ENCODE measurements at regions not wholly inside any gene's neighbourhood (a gene's known extent, or its start where the extent isn't known, plus 50 kb on each side); places are given as distances from the start of the nearest gene placed in this dataset.
"Not testable (repeated sequence)": the region's sequence is repeated elsewhere in the genome, so short reads cannot be mapped to it uniquely, and the experiment has no call there.

DNA sequence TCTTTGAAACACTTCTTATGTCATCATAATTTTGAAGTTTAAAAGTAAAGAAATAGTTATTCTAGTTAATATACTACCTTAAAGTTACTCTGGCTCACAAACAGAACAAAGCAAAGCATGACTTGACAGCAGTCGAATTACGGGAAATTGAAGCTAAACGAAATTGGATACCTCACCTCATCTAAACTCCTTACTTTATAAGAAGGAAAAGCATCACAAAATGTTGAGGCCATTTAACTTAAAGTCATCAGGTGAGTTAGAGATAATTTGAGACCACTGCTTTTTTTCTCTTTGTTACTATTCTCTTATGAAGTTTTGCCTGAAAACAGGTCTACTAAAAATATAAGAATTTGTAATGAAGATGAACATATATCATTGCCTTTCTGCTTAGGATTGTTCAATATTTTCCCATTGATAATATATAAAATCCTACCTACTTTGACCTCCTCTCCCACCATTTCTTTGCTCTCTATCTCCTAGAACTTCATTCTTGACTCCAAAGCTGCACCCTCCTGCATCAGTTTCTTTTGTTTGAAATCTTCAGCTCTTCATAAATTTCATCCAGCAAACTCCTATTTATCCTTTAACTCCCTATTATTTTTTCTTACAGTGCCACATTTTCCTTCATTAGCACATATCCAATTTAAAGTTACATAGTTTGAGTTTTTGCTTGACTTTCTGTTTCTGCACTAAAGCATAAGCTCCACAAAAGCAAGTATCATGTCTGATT is 510.7 kb upstream of the ZNF337 start:
- no peak overlapping the region for H2AFZ ChIP-seq (ENCODE audit: low read depth, low read length)

DNA sequence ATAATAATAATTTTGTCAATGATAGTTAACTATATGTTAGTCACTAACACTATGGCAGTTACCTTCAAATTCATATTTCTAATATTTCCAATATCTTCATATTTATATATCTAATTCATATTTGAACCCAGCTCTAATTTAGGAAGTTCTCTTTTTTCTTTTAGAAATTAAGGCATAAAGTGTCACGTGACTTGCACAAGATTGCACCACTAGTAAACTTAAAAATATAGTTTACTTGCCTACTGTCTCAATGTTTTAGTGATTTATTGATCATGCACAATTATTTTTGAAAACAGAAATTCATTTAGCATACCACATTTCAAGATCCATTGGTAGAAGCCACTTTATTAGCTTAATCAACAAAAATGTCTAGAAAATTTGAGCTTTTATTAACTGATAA is 508.7 kb upstream of the ZNF337 start:
- TF ChIP-seq EP300 (conservative IDR thresholded peaks at IDR 0.05; ENCODE audit: poor library complexity, severe bottlenecking) (no peak), TAF1 (IDR thresholded peaks at IDR 0.05; ENCODE audit: low read depth) (no peak), EZH2 (IDR thresholded peaks at IDR 0.05; ENCODE audit: borderline replicate concordance, insufficient read depth, low read length, poor library complexity, severe bottlenecking) (no peak)

More for the DNA sequence above, 510.7 kb upstream of the ZNF337 start:
- H3K27me3 ChIP-seq (ENCODE audit: insufficient read depth, low read depth, low read length), result peaks cover 56% of the 10 kb centered on the region
- H3K9me3 ChIP-seq (ENCODE audit: low read length), result peaks cover 5% of the 10 kb centered on the region
- TF ChIP-seq EP300 (conservative IDR thresholded peaks at IDR 0.05; ENCODE audit: poor library complexity, severe bottlenecking), result no peak
- TF ChIP-seq POLR2AphosphoS5 (IDR thresholded peaks at IDR 0.05), result no peak
- TF ChIP-seq SMC3 (conservative IDR thresholded peaks at IDR 0.05; ENCODE audit: poor library complexity), result no peak
- TF ChIP-seq, protein P1, sequence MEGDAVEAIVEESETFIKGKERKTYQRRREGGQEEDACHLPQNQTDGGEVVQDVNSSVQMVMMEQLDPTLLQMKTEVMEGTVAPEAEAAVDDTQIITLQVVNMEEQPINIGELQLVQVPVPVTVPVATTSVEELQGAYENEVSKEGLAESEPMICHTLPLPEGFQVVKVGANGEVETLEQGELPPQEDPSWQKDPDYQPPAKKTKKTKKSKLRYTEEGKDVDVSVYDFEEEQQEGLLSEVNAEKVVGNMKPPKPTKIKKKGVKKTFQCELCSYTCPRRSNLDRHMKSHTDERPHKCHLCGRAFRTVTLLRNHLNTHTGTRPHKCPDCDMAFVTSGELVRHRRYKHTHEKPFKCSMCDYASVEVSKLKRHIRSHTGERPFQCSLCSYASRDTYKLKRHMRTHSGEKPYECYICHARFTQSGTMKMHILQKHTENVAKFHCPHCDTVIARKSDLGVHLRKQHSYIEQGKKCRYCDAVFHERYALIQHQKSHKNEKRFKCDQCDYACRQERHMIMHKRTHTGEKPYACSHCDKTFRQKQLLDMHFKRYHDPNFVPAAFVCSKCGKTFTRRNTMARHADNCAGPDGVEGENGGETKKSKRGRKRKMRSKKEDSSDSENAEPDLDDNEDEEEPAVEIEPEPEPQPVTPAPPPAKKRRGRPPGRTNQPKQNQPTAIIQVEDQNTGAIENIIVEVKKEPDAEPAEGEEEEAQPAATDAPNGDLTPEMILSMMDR (IDR thresholded peaks at IDR 0.05; ENCODE audit: poor library complexity, severe bottlenecking), result no peak
- no peak for TF ChIP-seq TAF1 (IDR thresholded peaks at IDR 0.05; ENCODE audit: low read depth)
- TF ChIP-seq EZH2 (IDR thresholded peaks at IDR 0.05; ENCODE audit: borderline replicate concordance, insufficient read depth, low read length, poor library complexity, severe bottlenecking), result no peak
- TF ChIP-seq, protein P2, sequence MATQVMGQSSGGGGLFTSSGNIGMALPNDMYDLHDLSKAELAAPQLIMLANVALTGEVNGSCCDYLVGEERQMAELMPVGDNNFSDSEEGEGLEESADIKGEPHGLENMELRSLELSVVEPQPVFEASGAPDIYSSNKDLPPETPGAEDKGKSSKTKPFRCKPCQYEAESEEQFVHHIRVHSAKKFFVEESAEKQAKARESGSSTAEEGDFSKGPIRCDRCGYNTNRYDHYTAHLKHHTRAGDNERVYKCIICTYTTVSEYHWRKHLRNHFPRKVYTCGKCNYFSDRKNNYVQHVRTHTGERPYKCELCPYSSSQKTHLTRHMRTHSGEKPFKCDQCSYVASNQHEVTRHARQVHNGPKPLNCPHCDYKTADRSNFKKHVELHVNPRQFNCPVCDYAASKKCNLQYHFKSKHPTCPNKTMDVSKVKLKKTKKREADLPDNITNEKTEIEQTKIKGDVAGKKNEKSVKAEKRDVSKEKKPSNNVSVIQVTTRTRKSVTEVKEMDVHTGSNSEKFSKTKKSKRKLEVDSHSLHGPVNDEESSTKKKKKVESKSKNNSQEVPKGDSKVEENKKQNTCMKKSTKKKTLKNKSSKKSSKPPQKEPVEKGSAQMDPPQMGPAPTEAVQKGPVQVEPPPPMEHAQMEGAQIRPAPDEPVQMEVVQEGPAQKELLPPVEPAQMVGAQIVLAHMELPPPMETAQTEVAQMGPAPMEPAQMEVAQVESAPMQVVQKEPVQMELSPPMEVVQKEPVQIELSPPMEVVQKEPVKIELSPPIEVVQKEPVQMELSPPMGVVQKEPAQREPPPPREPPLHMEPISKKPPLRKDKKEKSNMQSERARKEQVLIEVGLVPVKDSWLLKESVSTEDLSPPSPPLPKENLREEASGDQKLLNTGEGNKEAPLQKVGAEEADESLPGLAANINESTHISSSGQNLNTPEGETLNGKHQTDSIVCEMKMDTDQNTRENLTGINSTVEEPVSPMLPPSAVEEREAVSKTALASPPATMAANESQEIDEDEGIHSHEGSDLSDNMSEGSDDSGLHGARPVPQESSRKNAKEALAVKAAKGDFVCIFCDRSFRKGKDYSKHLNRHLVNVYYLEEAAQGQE (IDR thresholded peaks at IDR 0.05; ENCODE audit: borderline replicate concordance), result no peak
- TF ChIP-seq MXI1 (conservative IDR thresholded peaks at IDR 0.05; ENCODE audit: poor library complexity, severe bottlenecking), result no peak
- TF ChIP-seq RAD21 (conservative IDR thresholded peaks at IDR 0.05), result no peak
- no peaks in the 10 kb centered on the region for H3K79me2 ChIP-seq (replicated peaks; ENCODE audit: insufficient read depth, low read length)
- no peak overlapping the region for H3K9ac ChIP-seq (ENCODE audit: low read length)
- no peak overlapping the region for H3K4me2 ChIP-seq (ENCODE audit: low read length)
- H4K20me1 ChIP-seq (ENCODE audit: insufficient read depth), result no peaks in the 10 kb centered on the region
- no peaks in the 10 kb centered on the region for H3K36me3 ChIP-seq (ENCODE audit: insufficient read depth, low read length)
- H3F3A ChIP-seq (ENCODE audit: insufficient read depth, low read length, poor library complexity, severe bottlenecking), result no peaks in the 10 kb centered on the region
- H3K4me3 ChIP-seq (ENCODE audit: low read length), result peak overlapping the region; percentile 73
- H3K27ac ChIP-seq (ENCODE audit: low read length), result no peak overlapping the region
- H3K9me2 ChIP-seq (ENCODE audit: insufficient read depth, low read length), result no peaks in the 10 kb centered on the region

DNA sequence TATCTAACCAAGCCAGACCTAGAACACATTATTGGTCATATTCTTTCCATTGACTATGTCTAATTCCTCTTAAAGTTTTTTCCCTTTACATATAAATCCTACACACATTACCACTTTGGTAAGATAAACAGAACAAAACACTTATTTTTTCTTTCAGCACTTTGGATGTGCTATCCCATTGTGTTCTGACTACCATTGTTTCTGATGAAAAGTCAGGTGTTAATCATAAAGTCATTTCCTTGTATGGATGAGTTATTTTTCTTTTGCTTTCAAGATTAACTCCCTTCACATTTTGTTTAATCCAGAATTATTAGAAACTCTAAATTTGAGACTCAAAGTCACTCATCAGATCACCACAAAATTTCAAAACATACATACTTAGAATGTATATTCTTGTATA is 504.4 kb upstream of the ZNF337 start:
- not testable (repeated sequence) for H4K20me1 ChIP-seq (ENCODE audit: insufficient read depth); H3F3A ChIP-seq (ENCODE audit: insufficient read depth, low read length, poor library complexity, severe bottlenecking); H2AFZ ChIP-seq (ENCODE audit: low read depth, low read length); H3K4me3 ChIP-seq (ENCODE audit: low read length); H3K36me3 ChIP-seq (ENCODE audit: insufficient read depth, low read length); H3K27me3 ChIP-seq (ENCODE audit: insufficient read depth, low read depth, low read length); H3K9me3 ChIP-seq (ENCODE audit: low read length); H3K27ac ChIP-seq (ENCODE audit: low read length); H3K79me2 ChIP-seq (replicated peaks; ENCODE audit: insufficient read depth, low read length); H3K9ac ChIP-seq (ENCODE audit: low read length); H3K4me2 ChIP-seq (ENCODE audit: low read length); H3K9me2 ChIP-seq (ENCODE audit: insufficient read depth, low read length)

More for the DNA sequence above, 508.7 kb upstream of the ZNF337 start:
- no peaks in the 10 kb centered on the region for H4K20me1 ChIP-seq (ENCODE audit: insufficient read depth)
- no peaks in the 10 kb centered on the region for H3K79me2 ChIP-seq (replicated peaks; ENCODE audit: insufficient read depth, low read length)
- no peaks in the 10 kb centered on the region for H3K36me3 ChIP-seq (ENCODE audit: insufficient read depth, low read length)
- H3K4me2 ChIP-seq (ENCODE audit: low read length), result no peak overlapping the region
- no peak overlapping the region for H3K4me3 ChIP-seq (ENCODE audit: low read length)
- no peaks in the 10 kb centered on the region for H3F3A ChIP-seq (ENCODE audit: insufficient read depth, low read length, poor library complexity, severe bottlenecking)
- no peak overlapping the region for H3K9ac ChIP-seq (ENCODE audit: low read length)
- H2AFZ ChIP-seq (ENCODE audit: low read depth, low read length), result no peak overlapping the region
- H3K9me2 ChIP-seq (ENCODE audit: insufficient read depth, low read length), result no peaks in the 10 kb centered on the region
- H3K27ac ChIP-seq (ENCODE audit: low read length), result no peak overlapping the region
- H3K27me3 ChIP-seq (ENCODE audit: insufficient read depth, low read depth, low read length), result peaks cover 46% of the 10 kb centered on the region
- H3K9me3 ChIP-seq (ENCODE audit: low read length), result peaks cover 5% of the 10 kb centered on the region

DNA sequence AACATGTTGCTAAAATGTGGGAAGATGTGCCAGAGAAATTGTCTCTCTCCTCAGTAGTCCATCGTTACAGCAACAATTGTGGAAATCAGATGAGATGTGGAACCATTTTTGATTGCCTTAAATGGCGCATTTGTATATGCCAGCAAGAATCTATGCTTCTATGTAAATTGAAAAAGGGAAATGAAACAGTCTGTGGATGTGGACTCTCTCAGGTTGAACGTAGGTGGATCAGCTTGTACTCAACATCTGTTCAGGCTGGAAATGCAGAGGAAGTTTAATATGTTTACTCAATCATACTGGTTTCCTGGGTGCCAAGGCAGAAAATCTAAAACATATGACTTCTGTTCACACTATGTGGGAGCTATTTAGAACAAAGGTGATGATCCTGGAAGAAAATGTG is 490.7 kb upstream of the ZNF337 start:
- not testable (repeated sequence) for H2AFZ ChIP-seq (ENCODE audit: low read depth, low read length); H3K79me2 ChIP-seq (replicated peaks; ENCODE audit: insufficient read depth, low read length); H3K4me2 ChIP-seq (ENCODE audit: low read length); H3K9me2 ChIP-seq (ENCODE audit: insufficient read depth, low read length); H3K9ac ChIP-seq (ENCODE audit: low read length); H4K20me1 ChIP-seq (ENCODE audit: insufficient read depth); H3F3A ChIP-seq (ENCODE audit: insufficient read depth, low read length, poor library complexity, severe bottlenecking); H3K9me3 ChIP-seq (ENCODE audit: low read length); H3K36me3 ChIP-seq (ENCODE audit: insufficient read depth, low read length); H3K27me3 ChIP-seq (ENCODE audit: insufficient read depth, low read depth, low read length); H3K4me3 ChIP-seq (ENCODE audit: low read length); H3K27ac ChIP-seq (ENCODE audit: low read length)

DNA sequence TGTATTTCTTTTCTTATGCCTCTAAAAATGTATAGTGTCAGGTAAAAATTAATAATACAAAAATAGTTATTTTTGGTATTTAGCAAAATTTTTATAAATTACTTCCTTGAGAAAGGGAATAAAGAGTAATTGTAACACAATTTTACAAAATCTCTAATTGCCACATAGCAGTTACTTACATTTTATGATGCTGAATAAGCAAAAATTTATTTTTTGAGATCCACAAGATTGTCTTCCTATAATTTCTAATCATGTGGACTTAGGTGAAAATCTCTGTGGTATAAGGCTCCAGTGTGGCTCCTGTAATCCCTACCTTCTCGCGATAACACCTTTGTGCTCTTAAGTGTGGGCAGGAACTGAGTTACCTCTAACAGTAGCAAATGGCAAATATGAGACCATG is 487.1 kb upstream of the ZNF337 start:
- not testable (repeated sequence) for H3K4me3 ChIP-seq (ENCODE audit: low read length); H3K36me3 ChIP-seq (ENCODE audit: insufficient read depth, low read length); H3K9me3 ChIP-seq (ENCODE audit: low read length); H3K9ac ChIP-seq (ENCODE audit: low read length); H3K4me2 ChIP-seq (ENCODE audit: low read length); H3K9me2 ChIP-seq (ENCODE audit: insufficient read depth, low read length); H3K27ac ChIP-seq (ENCODE audit: low read length); H4K20me1 ChIP-seq (ENCODE audit: insufficient read depth); H2AFZ ChIP-seq (ENCODE audit: low read depth, low read length); H3F3A ChIP-seq (ENCODE audit: insufficient read depth, low read length, poor library complexity, severe bottlenecking); H3K27me3 ChIP-seq (ENCODE audit: insufficient read depth, low read depth, low read length); H3K79me2 ChIP-seq (replicated peaks; ENCODE audit: insufficient read depth, low read length)
